A549 (cell line): ENCODE measurements at regions not wholly inside any gene's neighbourhood (a gene's known extent, or its start where the extent isn't known, plus 50 kb on each side); places are given as distances from the start of the nearest gene placed in this dataset.

Experiments
- CTCF ChIP-seq: fragments of >200 bp; sonication (Bioruptor Twin); formaldehyde crosslinking; IDR thresholded peaks from 3 replicates; pipeline ENCODE4 v1.5.1; 2016
- RAD21 ChIP-seq, 2 experiments: fragments of >200 bp in 1 of 2; sonication (Bioruptor Twin) in 1 of 2; formaldehyde crosslinking in 1 of 2; IDR thresholded peaks in 1 of 2; conservative IDR thresholded peaks in 1 of 2; 2 replicates in 1 of 2; 3 replicates in 1 of 2; pipeline ENCODE4 v1.6.1; 2012 to 2018; ENCODE audit warnings: inconsistent platforms in 1 of 2

GRCh38 chr6:128580224-128581110 is 60.1 kb upstream of the PTPRK start:
- TF ChIP-seq CTCF (no peak), RAD21 (conservative IDR thresholded peaks at IDR 0.05 in 1 of 2, IDR thresholded peaks at IDR 0.05 in 1 of 2) (no peak)
